ENCODE measurements at regions not wholly inside any gene's neighbourhood (a gene's known extent, or its start where the extent isn't known, plus 50 kb on each side); places are given as distances from the start of the nearest gene placed in this dataset.

GRCh38 chr12:16914853-16915252 lies 308.9 kb upstream of the LMO3 start:
- no peak overlapping the region for H3K4me3 ChIP-seq
- H3K4me1 ChIP-seq = no peaks in the 10 kb centered on the region
- no peak for DNase-seq
- H3K27me3 ChIP-seq = no peaks in the 10 kb centered on the region
- H3K36me3 ChIP-seq = no peaks in the 10 kb centered on the region
- H3K27ac ChIP-seq = no peak overlapping the region
- TF ChIP-seq CTCF (IDR thresholded peaks at IDR 0.05) = no peak
- no peak for TF ChIP-seq POLR2A (IDR thresholded peaks at IDR 0.05)
- no peaks in the 10 kb centered on the region for H3K9me3 ChIP-seq

DNA sequence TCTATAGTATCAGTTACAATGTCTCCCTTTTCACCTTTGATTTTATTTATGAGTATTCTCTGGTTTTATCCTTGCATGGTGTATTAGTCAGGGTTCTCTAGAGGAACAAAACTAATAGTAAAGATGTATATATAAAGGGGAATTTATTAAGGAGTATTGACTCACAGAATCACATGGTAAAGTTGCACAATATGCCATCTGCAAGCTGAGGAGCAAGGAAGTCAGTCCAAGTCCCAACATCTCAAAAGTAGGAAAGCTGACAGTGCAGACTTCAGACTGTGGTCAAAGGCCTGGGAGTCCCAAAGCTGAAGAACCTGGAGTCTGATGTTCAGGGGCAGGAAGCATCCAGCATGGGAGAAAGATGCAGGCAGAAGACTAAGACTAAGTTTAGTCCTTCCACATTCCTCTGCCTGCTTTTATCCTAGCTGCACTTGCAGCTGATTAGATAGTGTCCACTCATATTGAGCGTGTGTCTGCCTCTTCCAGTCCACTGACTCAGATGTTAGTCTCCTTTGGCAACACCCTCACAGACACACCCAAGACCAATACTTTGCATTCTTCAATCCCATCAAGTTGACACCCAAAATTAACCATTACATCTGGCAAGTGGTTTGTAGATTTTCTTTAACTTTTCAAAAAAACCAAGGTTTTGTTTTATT lies 308.0 kb upstream of the LMO3 start:
- no peak for DNase-seq
- TF ChIP-seq POLR2A (IDR thresholded peaks at IDR 0.05) (no peak), CTCF (IDR thresholded peaks at IDR 0.05) (no peak)
- Histone ChIP-seq H3K4me1 (no peaks in the 10 kb centered on the region), H3K36me3 (no peaks in the 10 kb centered on the region), H3K4me3 (no peak overlapping the region), H3K27me3 (no peaks in the 10 kb centered on the region), H3K9me3 (no peaks in the 10 kb centered on the region), H3K27ac (no peak overlapping the region)

DNA sequence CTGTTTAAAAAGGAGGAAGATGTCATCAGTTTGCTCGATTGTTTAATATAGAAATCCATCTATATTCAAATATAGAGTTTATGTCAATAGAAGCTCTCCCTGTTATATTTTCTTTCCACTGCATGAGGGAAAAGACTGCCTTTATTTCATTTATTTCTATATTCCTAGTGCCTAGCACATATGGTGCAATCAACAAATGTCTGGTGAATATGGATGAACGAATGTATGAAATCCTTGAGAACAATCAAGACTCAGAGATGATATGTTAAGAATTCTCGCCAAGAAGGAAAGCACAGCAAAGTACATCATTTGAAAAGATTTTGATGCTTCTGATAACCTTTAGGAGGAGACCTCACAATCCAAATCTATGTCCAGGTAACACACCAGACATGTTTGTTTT lies 296.0 kb upstream of the LMO3 start:
- Histone ChIP-seq H3K36me3 (no peaks in the 10 kb centered on the region), H3K4me1 (no peaks in the 10 kb centered on the region), H3K27me3 (no peaks in the 10 kb centered on the region), H3K4me3 (no peak overlapping the region), H3K27ac (no peak overlapping the region), H3K9me3 (no peaks in the 10 kb centered on the region)
- no peak for DNase-seq
- no peak for TF ChIP-seq POLR2A (IDR thresholded peaks at IDR 0.05)
- TF ChIP-seq CTCF (IDR thresholded peaks at IDR 0.05) = no peak

GRCh38 chr12:16893426-16893825 lies 287.5 kb upstream of the LMO3 start:
- Histone ChIP-seq H3K27me3 (no peaks in the 10 kb centered on the region), H3K36me3 (no peaks in the 10 kb centered on the region), H3K9me3 (no peaks in the 10 kb centered on the region), H3K4me1 (no peaks in the 10 kb centered on the region), H3K4me3 (no peak overlapping the region), H3K27ac (no peak overlapping the region)
- no peak for TF ChIP-seq POLR2A (IDR thresholded peaks at IDR 0.05)
- no peak for TF ChIP-seq CTCF (IDR thresholded peaks at IDR 0.05)
- DNase-seq = no peak

- TF ChIP-seq CTCF (IDR thresholded peaks at IDR 0.05) (no peak), POLR2A (IDR thresholded peaks at IDR 0.05) (no peak)
- H3K27me3 ChIP-seq = no peaks in the 10 kb centered on the region
- H3K4me1 ChIP-seq = no peaks in the 10 kb centered on the region
- no peak overlapping the region for H3K27ac ChIP-seq
- no peaks in the 10 kb centered on the region for H3K9me3 ChIP-seq
- no peaks in the 10 kb centered on the region for H3K36me3 ChIP-seq
- H3K4me3 ChIP-seq = no peak overlapping the region
- no peak for DNase-seq
Measured at GRCh38 chr12:16891673-16892072, 285.7 kb upstream of the LMO3 start.

DNA sequence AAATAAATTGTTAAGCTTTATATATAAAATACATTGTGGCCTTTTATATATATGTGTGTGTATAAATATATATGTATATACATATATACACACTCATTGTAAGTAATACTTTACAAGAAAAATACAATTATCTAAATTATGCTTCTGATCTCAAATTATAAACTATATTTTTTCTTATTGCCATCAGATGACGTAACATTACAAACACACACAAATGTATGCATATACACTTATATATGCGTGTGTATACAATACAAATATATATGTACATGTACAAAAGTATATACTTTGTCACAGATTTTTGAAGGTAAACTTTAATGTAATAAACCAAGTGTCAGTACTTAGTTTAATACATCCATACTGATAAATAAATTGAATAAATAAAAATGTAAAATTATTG lies 278.9 kb upstream of the LMO3 start:
- Histone ChIP-seq H3K4me1 (no peaks in the 10 kb centered on the region), H3K4me3 (no peak overlapping the region), H3K9me3 (no peaks in the 10 kb centered on the region), H3K36me3 (no peaks in the 10 kb centered on the region), H3K27me3 (no peaks in the 10 kb centered on the region), H3K27ac (no peak overlapping the region)
- no peak for DNase-seq
- no peak for TF ChIP-seq POLR2A (IDR thresholded peaks at IDR 0.05)
- TF ChIP-seq CTCF (IDR thresholded peaks at IDR 0.05) = no peak

All from Peyer's patch (tissue), 4 donors.